Trophoblast cell (in vitro differentiated cells and primary cell): ENCODE measurements at regions not wholly inside any gene's neighbourhood (a gene's known extent, or its start where the extent isn't known, plus 50 kb on each side); places are given as distances from the start of the nearest gene placed in this dataset.

Experiments
- DNase-seq, 2 donors: peaks; one replicate each; pipeline ENCODE4 v3.0.0-alpha.2; 2016
- H2AFZ ChIP-seq: 2 replicates; pipeline ENCODE4 v1.6.1; 2013; ENCODE audit warnings: low read length, moderate library complexity, mild to moderate bottlenecking; ENCODE audit not compliant: insufficient read depth, poor library complexity
- H2AK5ac ChIP-seq: 2 replicates; pipeline ENCODE4 v1.6.1; 2013; ENCODE audit warnings: mild to moderate bottlenecking, low read length
- H2BK120ac ChIP-seq: 2 replicates; pipeline ENCODE4 v1.6.1; 2013; ENCODE audit warnings: low read length, mild to moderate bottlenecking, moderate library complexity; ENCODE audit not compliant: insufficient read depth, poor library complexity
- H2BK12ac ChIP-seq: 2 replicates; pipeline ENCODE4 v1.6.1; 2013; ENCODE audit warnings: mild to moderate bottlenecking, low read length, moderate library complexity
- H2BK5ac ChIP-seq: 2 replicates; pipeline ENCODE4 v1.6.1; 2013; ENCODE audit warnings: low read length, low read depth, moderate library complexity, mild to moderate bottlenecking; ENCODE audit not compliant: poor library complexity
- H3K14ac ChIP-seq: 2 replicates; pipeline ENCODE4 v1.6.1; 2013; ENCODE audit warnings: mild to moderate bottlenecking, low read length
- H3K18ac ChIP-seq: 2 replicates; pipeline ENCODE4 v1.6.1; 2013; ENCODE audit warnings: mild to moderate bottlenecking, low read length
- H3K23ac ChIP-seq: 2 replicates; pipeline ENCODE4 v1.6.1; 2013; ENCODE audit warnings: low read length
- H3K27ac ChIP-seq: 2 replicates; pipeline ENCODE4 v1.5.1; 2013; ENCODE audit warnings: low read depth, mild to moderate bottlenecking, inconsistent platforms, low read length, moderate library complexity
- H3K27me3 ChIP-seq: 2 replicates; pipeline ENCODE4 v1.6.1; 2013; ENCODE audit warnings: inconsistent platforms, mild to moderate bottlenecking, low read length, moderate library complexity; ENCODE audit not compliant: insufficient read depth
- H3K36me3 ChIP-seq, 2 experiments: 1 replicate in 1 of 2; 2 replicates in 1 of 2; pipeline ENCODE4 v1.6.1; 2013; ENCODE audit warnings: low read length in 2 of 2, mild to moderate bottlenecking in 2 of 2, moderate library complexity in 1 of 2; ENCODE audit not compliant: insufficient read depth in 2 of 2, control insufficient read depth in 1 of 2
- H3K4ac ChIP-seq: 2 replicates; pipeline ENCODE4 v1.6.1; 2013; ENCODE audit warnings: low read depth, mild to moderate bottlenecking, low read length, moderate library complexity
- H3K4me1 ChIP-seq, 2 experiments: 1 replicate in 1 of 2; 2 replicates in 1 of 2; pipeline ENCODE4 v1.6.1; 2013; ENCODE audit warnings: low read length in 2 of 2, mild to moderate bottlenecking in 2 of 2, moderate library complexity in 1 of 2; ENCODE audit not compliant: insufficient read depth in 2 of 2, control insufficient read depth in 1 of 2
- H3K4me2 ChIP-seq: 2 replicates; pipeline ENCODE4 v1.6.1; 2013; ENCODE audit warnings: inconsistent platforms, mild to moderate bottlenecking, low read length, moderate library complexity
- H3K4me3 ChIP-seq: 2 replicates; pipeline ENCODE4 v1.5.1; 2013; ENCODE audit warnings: mild to moderate bottlenecking, low read depth, low read length, inconsistent platforms
- H3K79me1 ChIP-seq: one replicate; pipeline ENCODE4 v1.6.1; 2013; ENCODE audit warnings: low read length
- H3K79me2 ChIP-seq: 2 replicates; pipeline ENCODE4 v1.6.1; 2013; ENCODE audit warnings: low read length, mild to moderate bottlenecking; ENCODE audit not compliant: control insufficient read depth, insufficient read depth, poor library complexity
- H3K9ac ChIP-seq: 2 replicates; pipeline ENCODE4 v1.6.1; 2013; ENCODE audit warnings: mild to moderate bottlenecking, low read length
- H3K9me3 ChIP-seq: 2 replicates; pipeline ENCODE4 v1.6.1; 2013; ENCODE audit warnings: low read depth, mild to moderate bottlenecking, control low read depth, inconsistent platforms, low read length; ENCODE audit not compliant: insufficient read depth
- H4K12ac ChIP-seq: 2 replicates; pipeline ENCODE4 v1.6.1; 2013; ENCODE audit warnings: low read depth, mild to moderate bottlenecking, low read length, moderate library complexity
- H4K8ac ChIP-seq: 2 replicates; pipeline ENCODE4 v1.6.1; 2013; ENCODE audit warnings: low read depth, mild to moderate bottlenecking, low read length, moderate library complexity
- H4K91ac ChIP-seq: one replicate; pipeline ENCODE4 v1.6.1; 2013; ENCODE audit warnings: low read depth, mild to moderate bottlenecking, low read length, moderate library complexity
- WGBS: extraction: QIAGEN DNeasy Blood & Tissue Kit; methylation state at CpG from one replicate; pipeline ENCODE4 v1.1.7; 2013; ENCODE audit warnings: missing lambda C conversion rate; ENCODE audit not compliant: insufficient read length, insufficient coverage; ENCODE audit errors: extremely low coverage; 5-methylcytosine and 5-hydroxymethylcytosine counted together

DNA sequence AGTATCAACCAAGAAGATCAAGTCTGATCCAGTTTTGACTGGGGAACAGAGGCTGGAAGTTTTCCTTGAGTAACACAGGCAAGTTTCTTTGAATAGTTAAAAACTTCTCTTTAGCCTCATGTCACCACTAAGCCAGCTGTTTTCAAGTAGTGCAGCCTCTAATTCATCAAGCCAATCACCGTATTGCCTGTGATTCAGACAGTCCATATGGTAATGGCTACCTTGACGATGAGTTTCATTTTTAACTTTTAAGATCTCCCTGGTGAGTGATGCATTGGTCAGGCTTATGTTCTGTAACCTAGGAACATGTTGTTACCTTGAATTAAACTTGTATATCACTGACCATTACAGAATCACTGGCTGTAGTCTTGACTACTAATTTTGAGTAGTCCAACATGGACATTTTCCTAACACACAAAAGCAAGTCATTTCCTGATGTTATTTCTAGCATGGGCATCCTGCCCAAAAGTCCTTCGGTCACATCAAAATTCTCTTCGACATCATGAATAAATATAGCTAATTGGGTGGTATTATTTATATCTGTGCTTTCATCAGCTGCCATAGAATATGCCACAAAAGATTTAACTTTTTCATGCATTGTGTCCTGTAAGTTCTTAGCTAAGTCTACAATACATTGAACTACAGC, 238.8 kb upstream of the GCFC2 start:
- no CpG with 5 or more reads among the region's 4 CpGs for WGBS
- Histone ChIP-seq H2BK5ac (no peak overlapping the region), H4K91ac (no peak overlapping the region), H4K12ac (no peak overlapping the region), H2AFZ (no peak overlapping the region), H3K14ac (no peak overlapping the region), H2BK120ac (no peak overlapping the region), H4K8ac (no peak overlapping the region), H3K23ac (no peak overlapping the region), H3K9me3 (no peaks in the 10 kb centered on the region), H3K79me1 (no peaks in the 10 kb centered on the region), H3K27me3 (no peaks in the 10 kb centered on the region), H2BK12ac (no peak overlapping the region), H2AK5ac (no peak overlapping the region), H3K27ac (no peak overlapping the region), H3K79me2 (no peaks in the 10 kb centered on the region), H3K18ac (no peak overlapping the region), H3K4me1 (no peaks in the 10 kb centered on the region), H3K4ac (no peak overlapping the region), H3K4me2 (no peak overlapping the region), H3K4me3 (no peak overlapping the region), H3K36me3 (no peaks in the 10 kb centered on the region), H3K9ac (no peak overlapping the region)
- DNase-seq = no peak

DNA sequence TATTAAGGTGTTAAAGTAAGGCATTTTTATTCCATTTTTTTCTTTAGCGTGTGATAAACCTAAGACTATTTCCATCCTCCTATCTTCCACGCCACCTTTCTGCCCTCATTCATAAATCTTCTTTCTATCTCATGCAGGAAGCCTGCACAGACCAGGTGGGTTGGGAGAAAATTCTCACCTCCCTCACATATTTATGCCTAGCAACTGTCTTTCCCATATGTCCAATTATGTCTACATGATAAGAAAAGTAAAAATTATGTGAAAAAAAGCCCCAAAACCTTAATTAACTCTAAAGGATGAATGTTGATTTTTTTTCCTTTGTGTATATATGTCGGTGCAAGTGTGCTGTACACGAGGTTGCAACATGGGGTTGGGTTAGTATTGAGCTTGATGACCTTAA, 225.6 kb upstream of the GCFC2 start:
- H3K4me1 ChIP-seq = no peaks in the 10 kb centered on the region
- no peak overlapping the region for H4K91ac ChIP-seq
- no peaks in the 10 kb centered on the region for H3K9me3 ChIP-seq
- no peak overlapping the region for H2BK5ac ChIP-seq
- no peak overlapping the region for H3K14ac ChIP-seq
- no peak overlapping the region for H4K12ac ChIP-seq
- H3K18ac ChIP-seq = no peak overlapping the region
- no peak overlapping the region for H2AK5ac ChIP-seq
- no peaks in the 10 kb centered on the region for H3K27me3 ChIP-seq
- H3K36me3 ChIP-seq = no peaks in the 10 kb centered on the region
- H3K4me2 ChIP-seq = no peak overlapping the region
- no peak overlapping the region for H3K9ac ChIP-seq
- no peak for DNase-seq
- no peak overlapping the region for H4K8ac ChIP-seq
- H2AFZ ChIP-seq = no peak overlapping the region
- H3K4me3 ChIP-seq = no peak overlapping the region
- H3K79me2 ChIP-seq = no peaks in the 10 kb centered on the region
- 100% methylated on average over 1 of the region's 4 CpGs for WGBS
- no peaks in the 10 kb centered on the region for H3K79me1 ChIP-seq
- H3K27ac ChIP-seq = no peak overlapping the region
- H3K23ac ChIP-seq = no peak overlapping the region
- no peak overlapping the region for H3K4ac ChIP-seq
- no peak overlapping the region for H2BK12ac ChIP-seq
- no peak overlapping the region for H2BK120ac ChIP-seq

DNA sequence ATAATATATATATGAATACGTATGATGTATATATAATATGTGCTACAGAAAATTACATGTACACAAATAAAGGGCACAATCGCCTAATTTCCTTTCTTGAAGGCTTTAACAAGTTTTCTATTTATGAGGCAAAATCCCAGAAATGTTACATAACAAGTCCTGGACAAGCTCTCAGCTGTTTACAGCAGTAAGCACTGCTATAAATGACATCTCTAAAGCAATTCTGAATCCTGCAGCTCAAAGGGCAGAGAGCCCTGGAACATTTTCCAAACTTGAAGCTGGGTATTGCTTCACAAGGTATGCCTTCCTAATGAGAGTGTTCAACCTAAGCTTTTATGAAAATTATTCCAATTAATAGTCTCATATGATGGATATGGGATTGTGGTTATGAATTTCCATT, 222.3 kb upstream of the GCFC2 start:
- Histone ChIP-seq H3K23ac (no peak overlapping the region), H3K4me2 (no peak overlapping the region), H3K36me3 (no peaks in the 10 kb centered on the region), H2AFZ (no peak overlapping the region), H2BK12ac (no peak overlapping the region), H2BK5ac (no peak overlapping the region), H4K91ac (no peak overlapping the region), H3K79me2 (no peaks in the 10 kb centered on the region), H2BK120ac (no peak overlapping the region), H3K4ac (no peak overlapping the region), H3K79me1 (no peaks in the 10 kb centered on the region), H4K8ac (no peak overlapping the region), H3K4me1 (no peaks in the 10 kb centered on the region), H4K12ac (no peak overlapping the region), H3K14ac (no peak overlapping the region), H3K27ac (no peak overlapping the region), H3K9me3 (no peaks in the 10 kb centered on the region), H3K18ac (no peak overlapping the region), H3K4me3 (no peak overlapping the region), H3K27me3 (no peaks in the 10 kb centered on the region), H3K9ac (no peak overlapping the region), H2AK5ac (no peak overlapping the region)
- DNase-seq = no peak
- WGBS = no CpG with 5 or more reads among the region's 2 CpGs

DNA sequence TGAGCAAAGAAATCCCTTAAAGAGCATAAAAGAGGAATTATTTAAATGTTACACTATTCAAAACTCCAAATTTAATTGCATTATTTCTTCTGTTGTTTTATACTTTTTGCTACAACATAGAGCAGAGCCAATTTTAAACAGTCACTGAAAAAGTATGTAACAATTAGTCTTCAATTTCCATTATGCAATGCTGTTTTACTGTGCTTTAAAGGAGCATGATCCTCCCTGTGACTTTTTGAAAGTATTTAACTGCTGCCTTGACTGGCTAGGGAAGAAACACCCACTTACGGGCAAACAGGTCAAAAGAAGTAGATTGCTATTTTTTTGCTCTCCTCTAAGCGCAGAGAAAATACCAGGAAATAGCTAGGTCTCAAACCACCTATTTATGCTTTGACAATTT, 217.4 kb upstream of the GCFC2 start:
- no peak overlapping the region for H2BK120ac ChIP-seq
- no peak overlapping the region for H3K4me2 ChIP-seq
- no peaks in the 10 kb centered on the region for H3K27me3 ChIP-seq
- no peak overlapping the region for H4K8ac ChIP-seq
- no peak overlapping the region for H3K18ac ChIP-seq
- no peak overlapping the region for H3K4me3 ChIP-seq
- H3K79me2 ChIP-seq = no peaks in the 10 kb centered on the region
- H3K4ac ChIP-seq = no peak overlapping the region
- H3K14ac ChIP-seq = no peak overlapping the region
- no peaks in the 10 kb centered on the region for H3K79me1 ChIP-seq
- peak in 1 of 2 donors; percentile 45 for DNase-seq
- no peak overlapping the region for H3K23ac ChIP-seq
- H3K27ac ChIP-seq = no peak overlapping the region
- no peak overlapping the region for H2AFZ ChIP-seq
- no peaks in the 10 kb centered on the region for H3K4me1 ChIP-seq
- WGBS = no CpG with 5 or more reads among the region's 2 CpGs
- no peak overlapping the region for H4K12ac ChIP-seq
- H2BK5ac ChIP-seq = no peak overlapping the region
- no peak overlapping the region for H2AK5ac ChIP-seq
- H3K9me3 ChIP-seq = no peaks in the 10 kb centered on the region
- H2BK12ac ChIP-seq = no peak overlapping the region
- no peak overlapping the region for H3K9ac ChIP-seq
- H3K36me3 ChIP-seq = no peaks in the 10 kb centered on the region
- H4K91ac ChIP-seq = no peak overlapping the region
